ENCODE measurements at regions not wholly inside any gene's neighbourhood (a gene's known extent, or its start where the extent isn't known, plus 50 kb on each side); places are given as distances from the start of the nearest gene placed in this dataset.

- TF ChIP-seq CTCF (IDR thresholded peaks at IDR 0.05; ENCODE audit: insufficient read depth, low read depth, low read length) = no peak
- no peak for TF ChIP-seq EZH2 (IDR thresholded peaks at IDR 0.05; ENCODE audit: insufficient read depth, low read length)
Measured at GRCh38 chr12:90004319-90005074, 295.9 kb upstream of the ATP2B1 start.
